Subcutaneous abdominal adipose tissue (tissue), 5 donors: ENCODE measurements at regions not wholly inside any gene's neighbourhood (a gene's known extent, or its start where the extent isn't known, plus 50 kb on each side); places are given as distances from the start of the nearest gene placed in this dataset.

Experiments used
- H3K27ac ChIP-seq: one replicate; pipeline ENCODE4 v1.7.0; 2013; ENCODE audit warnings: low read depth, mild to moderate bottlenecking, inconsistent platforms, low read length, moderate library complexity
- H3K27me3 ChIP-seq, 5 donors: one replicate each; pipeline ENCODE4 v1.7.0; 2013; ENCODE audit warnings: low read length in 5 of 5, inconsistent platforms in 1 of 5; ENCODE audit not compliant: control insufficient read depth in 5 of 5, insufficient read depth in 4 of 5
- H3K36me3 ChIP-seq, 5 donors: one replicate each; pipeline ENCODE4 v1.7.0; 2013; ENCODE audit warnings: low read length in 5 of 5; ENCODE audit not compliant: control insufficient read depth in 5 of 5, insufficient read depth in 5 of 5
- H3K4me1 ChIP-seq, 5 donors: one replicate each; pipeline ENCODE4 v1.7.0; 2013; ENCODE audit warnings: low read length in 5 of 5, mild to moderate bottlenecking in 3 of 5, moderate library complexity in 1 of 5; ENCODE audit not compliant: control insufficient read depth in 5 of 5, insufficient read depth in 5 of 5
- H3K4me3 ChIP-seq, 5 donors: one replicate each; pipeline ENCODE4 v1.7.0; 2013; ENCODE audit warnings: low read length in 5 of 5, low read depth in 1 of 5
- H3K9ac ChIP-seq, 5 donors: one replicate each; pipeline ENCODE4 v1.7.0; 2013; ENCODE audit warnings: low read length in 5 of 5, mild to moderate bottlenecking in 4 of 5, moderate library complexity in 3 of 5
- H3K9me3 ChIP-seq, 5 donors: one replicate each; pipeline ENCODE4 v1.7.0; 2013; ENCODE audit warnings: low read length in 5 of 5; ENCODE audit not compliant: control insufficient read depth in 5 of 5
- donor health status: healthy.
- donor health status: healthy.
- donor health status: healthy.
- donor health status: healthy.
- donor health status: healthy.

DNA sequence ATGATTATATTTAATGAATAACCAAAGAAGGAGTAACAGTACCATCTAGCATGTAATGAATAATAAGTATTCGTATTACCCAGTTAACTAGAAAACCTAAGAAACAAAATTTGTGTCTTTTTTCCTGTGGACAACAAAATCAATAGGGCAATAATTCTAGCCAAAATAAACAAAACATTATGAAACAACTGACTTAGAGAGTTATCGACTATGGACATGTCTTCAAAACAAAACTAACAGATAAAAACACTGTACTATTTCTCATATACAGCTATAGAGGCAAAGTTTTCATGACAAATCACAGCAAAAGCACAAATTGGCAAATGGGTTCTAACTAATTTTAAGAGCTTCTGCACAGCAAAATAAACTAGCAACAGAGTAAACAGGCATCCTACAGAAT, 224.1 kb downstream of the ALX1 start:
- Histone ChIP-seq H3K27me3 (no peaks in the 10 kb centered on the region), H3K4me3 (no peak overlapping the region), H3K27ac (no peak overlapping the region), H3K9ac (no peak overlapping the region), H3K4me1 (no peaks in the 10 kb centered on the region), H3K36me3 (no peaks in the 10 kb centered on the region), H3K9me3 (no peaks in the 10 kb centered on the region)

DNA sequence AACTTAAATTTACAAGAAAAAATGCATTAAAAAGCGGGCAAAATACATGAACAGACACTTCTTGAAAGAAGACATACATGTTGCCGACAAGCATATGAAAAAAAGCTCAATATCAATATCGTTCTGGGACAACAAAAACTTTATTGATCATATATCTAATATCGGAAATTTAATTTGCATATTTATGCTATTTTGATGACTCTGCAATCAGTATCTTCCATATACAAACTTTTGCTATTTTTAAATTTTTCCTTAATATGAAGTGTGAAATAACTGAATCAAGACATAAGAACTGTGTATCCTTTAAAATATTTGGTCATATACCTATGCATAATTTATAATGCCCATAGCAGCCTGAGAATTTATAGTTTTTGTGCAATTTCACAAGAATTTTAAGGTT, 224.6 kb downstream of the ALX1 start:
- no peak overlapping the region for H3K27ac ChIP-seq
- no peaks in the 10 kb centered on the region for H3K27me3 ChIP-seq
- no peak overlapping the region for H3K9ac ChIP-seq
- no peaks in the 10 kb centered on the region for H3K9me3 ChIP-seq
- H3K36me3 ChIP-seq, result no peaks in the 10 kb centered on the region
- no peak overlapping the region for H3K4me3 ChIP-seq
- H3K4me1 ChIP-seq, result no peaks in the 10 kb centered on the region

DNA sequence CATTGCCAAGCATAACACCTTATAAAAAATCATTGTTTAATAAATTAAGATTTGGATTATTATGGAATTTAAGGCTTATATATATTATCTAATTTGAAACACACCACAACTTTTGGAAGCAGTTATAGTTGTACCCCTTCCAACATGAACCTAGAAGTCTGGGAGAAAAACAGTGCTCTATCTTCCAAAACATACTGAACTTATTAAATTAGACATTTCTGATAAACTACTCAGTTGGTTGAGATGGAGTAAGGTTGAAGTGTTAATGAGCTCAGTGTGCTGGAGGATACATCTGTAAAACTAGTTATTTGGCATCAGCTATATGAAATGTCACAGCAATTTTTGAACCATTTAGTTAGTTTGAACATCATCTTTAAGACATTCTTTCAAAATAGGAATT, 227.4 kb downstream of the ALX1 start:
- Histone ChIP-seq H3K4me3 (no peak overlapping the region), H3K27ac (no peak overlapping the region), H3K4me1 (no peaks in the 10 kb centered on the region), H3K9ac (no peak overlapping the region), H3K9me3 (no peaks in the 10 kb centered on the region), H3K27me3 (no peaks in the 10 kb centered on the region), H3K36me3 (no peaks in the 10 kb centered on the region)

DNA sequence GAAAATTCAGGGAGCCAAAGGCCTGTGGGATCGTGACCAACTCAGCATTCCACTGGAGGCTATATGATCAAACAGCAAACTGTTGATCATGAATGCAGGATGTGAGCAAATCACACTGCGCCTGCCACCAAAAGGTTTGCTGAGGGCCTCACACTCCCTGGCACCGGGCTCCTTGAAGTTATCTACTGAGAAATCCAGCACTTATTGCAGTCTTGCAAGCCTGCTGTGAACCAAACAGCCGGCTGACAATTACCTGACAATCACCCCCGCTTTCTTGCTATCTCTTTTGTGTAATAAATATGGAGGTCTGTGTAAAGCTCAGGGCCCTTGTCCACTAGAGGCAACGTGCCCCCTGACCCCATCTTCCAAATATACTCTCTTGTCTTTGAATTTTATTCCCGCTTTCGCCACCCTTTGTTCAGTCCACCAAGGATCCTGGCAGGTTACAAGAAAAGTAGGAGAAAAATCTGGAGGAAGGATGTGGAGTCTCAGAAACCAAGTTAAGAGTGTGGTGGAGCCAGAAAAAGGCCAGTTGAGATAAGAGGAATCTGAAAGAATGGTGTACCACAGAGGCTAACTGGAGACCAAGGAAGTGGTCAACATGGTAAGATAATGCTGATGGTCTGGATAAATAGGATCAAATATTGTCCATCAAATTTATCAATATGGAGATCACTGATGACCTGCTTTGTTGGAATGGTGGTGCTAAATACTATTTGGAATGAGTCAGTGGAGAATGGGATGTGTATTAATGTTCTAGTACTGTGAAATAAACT, 229.2 kb downstream of the ALX1 start:
- no peaks in the 10 kb centered on the region for H3K9me3 ChIP-seq
- H3K4me3 ChIP-seq, result no peak overlapping the region
- H3K27ac ChIP-seq, result no peak overlapping the region
- no peak overlapping the region for H3K9ac ChIP-seq
- H3K36me3 ChIP-seq, result no peaks in the 10 kb centered on the region
- H3K27me3 ChIP-seq, result no peaks in the 10 kb centered on the region
- no peaks in the 10 kb centered on the region for H3K4me1 ChIP-seq

DNA sequence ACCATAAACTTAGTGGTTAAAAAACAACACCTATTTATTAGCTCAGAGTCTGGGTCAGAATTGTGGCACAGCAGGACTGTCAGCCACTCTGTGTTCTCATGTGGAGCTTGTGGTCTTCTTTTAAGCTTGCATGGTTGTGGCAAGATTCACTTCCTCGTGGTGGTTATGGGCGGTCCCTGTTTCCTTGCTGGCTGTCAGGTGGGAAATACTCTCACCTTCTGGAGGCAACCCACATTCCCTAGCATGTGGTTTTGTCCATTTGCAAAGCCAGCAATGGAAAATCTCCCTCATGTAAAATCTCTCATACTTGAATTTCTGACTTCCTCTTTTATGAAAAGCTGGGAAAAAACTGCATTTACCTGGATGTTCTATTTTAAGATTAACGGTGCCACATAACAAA, 229.8 kb downstream of the ALX1 start:
- H3K9me3 ChIP-seq, result no peaks in the 10 kb centered on the region

DNA sequence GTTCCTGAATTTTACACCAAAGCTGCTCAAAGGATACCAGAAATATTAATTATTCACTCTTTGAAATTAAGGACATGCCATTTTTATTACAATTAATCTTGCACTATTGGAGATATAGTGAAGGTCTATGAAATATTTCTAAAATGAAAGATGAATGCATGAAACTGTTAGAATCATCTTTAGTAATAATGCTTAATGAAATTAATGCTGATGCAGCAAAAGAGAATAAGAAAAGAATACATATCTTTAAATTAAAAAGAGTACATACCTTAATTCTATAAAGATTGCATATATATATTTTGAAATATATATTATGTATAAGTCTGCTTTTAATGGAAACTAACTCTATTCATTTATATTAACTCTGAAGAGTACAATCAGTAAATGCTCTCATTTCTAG, 236.0 kb downstream of the ALX1 start:
- H3K27me3 ChIP-seq, result peaks cover 0 to 2% (median 0%) of the 10 kb centered on the region in 5 donors
- no peak overlapping the region for H3K9ac ChIP-seq
- H3K9me3 ChIP-seq, result no peaks in the 10 kb centered on the region
- no peak overlapping the region for H3K27ac ChIP-seq
- no peak overlapping the region for H3K4me3 ChIP-seq
- H3K4me1 ChIP-seq, result no peaks in the 10 kb centered on the region
- no peaks in the 10 kb centered on the region for H3K36me3 ChIP-seq

More for the DNA sequence above, 229.8 kb downstream of the ALX1 start:
- Histone ChIP-seq H3K27me3 (no peaks in the 10 kb centered on the region), H3K9ac (no peak overlapping the region), H3K36me3 (no peaks in the 10 kb centered on the region), H3K27ac (no peak overlapping the region), H3K4me3 (no peak overlapping the region), H3K4me1 (no peaks in the 10 kb centered on the region)

DNA sequence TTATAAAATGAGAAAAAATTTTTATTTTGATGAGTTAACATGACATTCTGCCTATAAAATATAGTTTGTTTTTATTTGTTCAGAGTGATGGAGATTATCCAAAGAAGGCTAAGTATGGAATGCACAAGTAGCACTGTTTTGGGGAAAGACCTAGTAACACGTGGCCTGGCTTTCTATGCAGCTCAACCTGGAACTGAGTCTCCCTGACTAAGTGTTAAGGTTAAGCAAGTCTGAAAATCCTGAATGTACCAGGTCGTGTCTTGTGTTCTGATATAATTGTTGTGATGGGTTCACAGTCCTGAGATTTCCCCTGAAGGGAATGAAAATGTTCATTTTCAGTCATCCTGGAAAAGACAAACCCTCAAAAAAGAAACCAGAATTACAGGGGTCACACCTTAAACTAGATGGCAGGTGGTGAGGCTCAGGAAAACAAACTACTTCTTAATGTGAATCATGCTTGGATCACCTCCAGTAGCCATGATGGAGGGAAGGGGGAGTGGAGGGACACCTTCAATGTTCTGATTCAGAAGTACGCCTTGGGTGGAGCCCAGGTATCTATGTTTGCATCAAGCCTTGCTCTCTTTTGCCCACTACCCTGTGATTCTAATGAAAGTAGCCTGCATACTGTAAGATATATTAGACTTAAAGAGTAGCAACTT, 236.8 kb downstream of the ALX1 start:
- Histone ChIP-seq H3K9ac (no peak overlapping the region), H3K27ac (no peak overlapping the region), H3K27me3 (peaks cover 0 to 2% (median 0%) of the 10 kb centered on the region in 5 donors), H3K9me3 (no peaks in the 10 kb centered on the region), H3K36me3 (no peaks in the 10 kb centered on the region), H3K4me3 (no peak overlapping the region), H3K4me1 (no peaks in the 10 kb centered on the region)

DNA sequence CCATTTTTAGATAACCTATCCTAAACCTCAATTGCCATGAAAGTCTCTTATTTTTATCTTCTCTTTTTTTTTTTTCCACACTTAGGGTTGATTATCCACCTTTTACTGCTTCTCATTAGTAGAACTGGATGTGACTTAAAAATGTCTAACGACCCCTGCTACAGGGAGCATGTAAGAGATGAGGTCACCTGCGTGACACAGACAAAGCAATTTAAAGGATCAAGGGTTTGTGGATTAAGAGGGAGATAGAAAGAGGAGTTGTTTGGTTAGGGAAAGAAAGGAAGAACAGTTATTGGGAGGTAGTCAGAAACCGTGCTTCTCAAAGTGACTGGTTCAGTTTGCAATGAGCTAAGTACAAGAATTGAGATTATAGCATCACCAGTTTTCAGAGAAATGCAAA, 239.1 kb downstream of the ALX1 start:
- Histone ChIP-seq H3K4me1 (no peaks in the 10 kb centered on the region), H3K36me3 (no peaks in the 10 kb centered on the region), H3K4me3 (no peak overlapping the region), H3K27me3 (peaks cover 0 to 2% (median 0%) of the 10 kb centered on the region in 5 donors), H3K27ac (no peak overlapping the region), H3K9me3 (no peaks in the 10 kb centered on the region), H3K9ac (no peak overlapping the region)

DNA sequence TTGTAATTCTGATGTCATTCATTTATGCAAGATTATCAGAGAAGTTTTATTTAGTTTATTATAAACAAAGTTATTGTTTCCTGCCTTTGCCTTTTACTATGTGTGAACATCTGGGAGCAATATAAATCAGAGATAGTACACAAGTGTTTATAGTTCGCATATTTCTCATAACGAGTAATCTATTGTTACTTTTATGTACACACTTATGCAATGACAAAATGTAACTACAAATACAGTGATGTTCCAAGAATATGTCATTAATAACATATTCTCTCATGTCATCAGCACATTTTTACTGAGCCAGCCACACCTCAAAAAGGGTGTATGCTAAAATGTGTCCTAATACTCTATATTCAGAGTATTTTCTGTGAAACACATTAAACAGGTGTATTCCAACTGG, 243.2 kb downstream of the ALX1 start:
- no peaks in the 10 kb centered on the region for H3K4me1 ChIP-seq
- no peaks in the 10 kb centered on the region for H3K9me3 ChIP-seq
- no peaks in the 10 kb centered on the region for H3K36me3 ChIP-seq
- H3K9ac ChIP-seq, result no peak overlapping the region
- no peak overlapping the region for H3K4me3 ChIP-seq
- peaks cover 0 to 2% (median 0%) of the 10 kb centered on the region in 5 donors for H3K27me3 ChIP-seq
- no peak overlapping the region for H3K27ac ChIP-seq

DNA sequence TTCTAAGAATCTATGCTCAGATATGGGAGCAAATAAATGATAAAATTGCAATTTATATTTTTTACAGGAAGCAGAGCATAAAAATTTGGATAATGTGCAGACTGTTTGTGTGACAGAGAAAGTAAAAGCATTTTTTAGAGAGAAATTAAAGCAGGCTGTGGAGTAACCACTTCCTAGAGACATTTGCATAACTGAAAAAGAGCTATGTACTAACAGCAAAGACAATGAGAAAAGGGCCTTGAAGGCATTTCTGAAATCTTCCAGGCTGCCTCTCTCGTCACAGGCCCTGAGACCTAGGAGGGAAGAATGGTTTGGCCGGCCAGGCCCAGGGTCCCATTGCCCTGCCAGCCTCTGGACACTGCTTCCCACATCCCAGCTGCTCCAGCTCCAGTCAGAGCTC, 247.2 kb downstream of the ALX1 start:
- H3K4me1 ChIP-seq, result no peaks in the 10 kb centered on the region
- H3K27ac ChIP-seq, result no peak overlapping the region
- H3K36me3 ChIP-seq, result no peaks in the 10 kb centered on the region
- no peak overlapping the region for H3K9ac ChIP-seq
- no peaks in the 10 kb centered on the region for H3K27me3 ChIP-seq
- H3K9me3 ChIP-seq, result no peaks in the 10 kb centered on the region
- H3K4me3 ChIP-seq, result no peak overlapping the region
